Kidney epithelial cell (primary cell): ENCODE measurements at regions not wholly inside any gene's neighbourhood (a gene's known extent, or its start where the extent isn't known, plus 50 kb on each side); places are given as distances from the start of the nearest gene placed in this dataset.

Source experiments
- DNase-seq: peaks from one replicate; pipeline ENCODE4 v3.0.0-alpha.2; 2010; ENCODE audit warnings: low read depth
- H3K27me3 ChIP-seq: 2 replicates; pipeline ENCODE4 v1.6.0; 2011; ENCODE audit warnings: low read length; ENCODE audit not compliant: control insufficient read depth, insufficient read depth
- H3K36me3 ChIP-seq: 2 replicates; pipeline ENCODE4 v1.5.1; 2011; ENCODE audit warnings: low read length; ENCODE audit not compliant: control insufficient read depth, insufficient read depth
- H3K4me3 ChIP-seq: 2 replicates; pipeline ENCODE4 v1.5.1; 2011; ENCODE audit warnings: low read depth, mild to moderate bottlenecking, control low read depth, low read length
- TF ChIP-seq, protein P1 (sequence below): IDR thresholded peaks from 2 replicates; pipeline ENCODE4 v1.5.1; 2011; ENCODE audit warnings: mild to moderate bottlenecking, moderate library complexity, low read length, control low read depth, inconsistent platforms; ENCODE audit not compliant: insufficient read depth, poor library complexity, severe bottlenecking

DNA sequence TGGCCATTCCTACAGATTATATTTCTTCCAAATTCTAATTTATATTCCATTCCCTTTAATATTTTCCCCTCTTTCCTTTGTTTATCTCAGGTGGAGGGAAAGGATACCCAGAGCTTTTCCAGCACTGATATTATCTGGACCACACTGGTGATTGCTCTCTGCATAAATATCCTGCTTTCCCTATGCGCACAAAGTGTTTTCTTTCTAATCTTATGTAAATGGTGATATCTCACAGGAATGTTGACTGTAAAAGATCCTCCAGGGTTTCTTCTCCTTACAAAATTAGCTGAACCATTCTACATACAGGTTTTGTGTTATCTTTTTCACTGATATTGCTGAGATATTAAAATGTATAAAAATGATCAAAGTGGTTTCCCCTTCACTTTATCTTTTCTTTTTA lies 59.1 kb upstream of the GALNT13 start:
- no peak for DNase-seq
- H3K27me3 ChIP-seq: no peaks in the 10 kb centered on the region
- TF ChIP-seq, protein P1, sequence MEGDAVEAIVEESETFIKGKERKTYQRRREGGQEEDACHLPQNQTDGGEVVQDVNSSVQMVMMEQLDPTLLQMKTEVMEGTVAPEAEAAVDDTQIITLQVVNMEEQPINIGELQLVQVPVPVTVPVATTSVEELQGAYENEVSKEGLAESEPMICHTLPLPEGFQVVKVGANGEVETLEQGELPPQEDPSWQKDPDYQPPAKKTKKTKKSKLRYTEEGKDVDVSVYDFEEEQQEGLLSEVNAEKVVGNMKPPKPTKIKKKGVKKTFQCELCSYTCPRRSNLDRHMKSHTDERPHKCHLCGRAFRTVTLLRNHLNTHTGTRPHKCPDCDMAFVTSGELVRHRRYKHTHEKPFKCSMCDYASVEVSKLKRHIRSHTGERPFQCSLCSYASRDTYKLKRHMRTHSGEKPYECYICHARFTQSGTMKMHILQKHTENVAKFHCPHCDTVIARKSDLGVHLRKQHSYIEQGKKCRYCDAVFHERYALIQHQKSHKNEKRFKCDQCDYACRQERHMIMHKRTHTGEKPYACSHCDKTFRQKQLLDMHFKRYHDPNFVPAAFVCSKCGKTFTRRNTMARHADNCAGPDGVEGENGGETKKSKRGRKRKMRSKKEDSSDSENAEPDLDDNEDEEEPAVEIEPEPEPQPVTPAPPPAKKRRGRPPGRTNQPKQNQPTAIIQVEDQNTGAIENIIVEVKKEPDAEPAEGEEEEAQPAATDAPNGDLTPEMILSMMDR: no peak
- no peaks in the 10 kb centered on the region for H3K36me3 ChIP-seq
- H3K4me3 ChIP-seq: no peak overlapping the region

DNA sequence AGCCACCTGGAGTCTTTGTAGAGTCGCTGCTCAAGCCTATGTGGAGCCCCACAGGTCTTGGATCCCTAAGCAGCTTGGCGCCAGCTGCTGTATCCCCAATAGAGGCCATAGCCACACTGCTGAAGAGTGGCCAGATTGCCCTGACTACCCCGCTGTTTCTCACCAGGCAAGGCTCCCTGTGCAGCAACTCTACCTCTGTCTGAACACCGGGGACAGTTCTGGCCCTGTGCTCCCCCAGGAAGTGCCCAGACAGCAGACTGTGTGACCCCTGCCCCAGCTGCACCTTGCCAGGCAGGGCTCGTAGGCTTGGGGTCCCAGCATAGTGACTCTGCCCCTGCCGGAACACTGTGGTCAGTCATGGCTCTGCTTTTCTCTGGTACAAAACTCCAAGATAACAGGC lies 53.5 kb upstream of the GALNT13 start:
- DNase-seq: no peak
- no peak overlapping the region for H3K4me3 ChIP-seq
- H3K36me3 ChIP-seq: no peaks in the 10 kb centered on the region
- TF ChIP-seq, protein P1: no peak
- H3K27me3 ChIP-seq: no peaks in the 10 kb centered on the region

DNA sequence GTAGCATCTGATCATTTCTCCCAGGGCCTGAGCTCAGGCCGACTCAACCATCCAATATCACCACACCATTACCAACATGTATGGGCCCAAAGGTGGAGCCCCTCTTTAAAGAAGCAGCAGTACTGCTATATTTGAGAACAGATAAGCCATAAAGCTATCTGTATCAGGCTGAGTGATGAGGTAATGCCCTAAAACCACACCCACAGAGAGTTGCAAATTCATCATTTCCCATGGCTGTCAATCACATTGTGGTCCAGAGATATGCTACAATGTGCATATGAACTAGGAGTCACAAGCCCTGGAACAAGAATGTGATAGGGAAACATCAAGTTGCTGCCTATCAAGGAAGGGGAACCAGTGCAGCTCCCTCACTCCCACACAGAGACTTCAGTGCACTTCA lies 52.6 kb upstream of the GALNT13 start:
- Histone ChIP-seq H3K4me3 (no peak overlapping the region), H3K36me3 (no peaks in the 10 kb centered on the region), H3K27me3 (no peaks in the 10 kb centered on the region)
- no peak for DNase-seq
- TF ChIP-seq, protein P1: no peak

DNA sequence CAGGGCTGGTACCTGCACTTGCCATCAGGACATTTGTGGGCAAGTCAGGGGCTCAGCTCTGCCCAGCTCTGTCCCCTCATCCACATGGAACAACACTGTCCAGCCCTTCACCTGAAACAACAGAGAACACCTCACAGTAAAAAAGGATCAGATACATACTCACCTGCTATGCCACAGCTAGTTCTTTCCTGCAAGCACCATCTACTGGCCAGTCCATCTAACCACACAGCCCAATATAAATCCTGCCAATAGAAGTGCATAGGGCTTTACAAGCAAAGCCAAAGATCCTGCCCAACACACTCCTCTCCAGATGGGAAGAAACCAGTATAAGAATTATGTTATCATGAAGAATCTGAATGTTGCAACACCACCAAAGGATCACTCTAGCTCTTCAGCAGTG lies 52.2 kb upstream of the GALNT13 start:
- TF ChIP-seq, protein P1: peak; percentile 5
- Histone ChIP-seq H3K36me3 (no peaks in the 10 kb centered on the region), H3K4me3 (no peak overlapping the region), H3K27me3 (no peaks in the 10 kb centered on the region)
- DNase-seq: no peak
